SK-N-SH (cell line): ENCODE measurements at regions not wholly inside any gene's neighbourhood (a gene's known extent, or its start where the extent isn't known, plus 50 kb on each side); places are given as distances from the start of the nearest gene placed in this dataset.

Source experiments
- CTCF ChIA-PET: fragments of 300-600, 350-600 bp; formaldehyde crosslinking; extraction: SDS; loops from one replicate; lab custom pipeline; 2021; lab: Yijun Ruan, JAX
- POLR2A ChIA-PET: fragments of 350-600 bp; sonication (Branson Sonifier 250); formaldehyde crosslinking; extraction: SDS; loops from one replicate; lab custom pipeline; 2020; ENCODE audit warnings: antibody characterized with exemption, inconsistent platforms; lab: Yijun Ruan, JAX
- DNase-seq: peaks from one replicate; pipeline ENCODE4 v3.0.0; 2012
- H2AFZ ChIP-seq: fragments of 200-600 bp; sonication (generic); 2 replicates; pipeline ENCODE4 v1.8.1; 2016; ENCODE audit warnings: antibody characterized with exemption, mild to moderate bottlenecking, low read depth
- H3F3A ChIP-seq: fragments of 200-600 bp; sonication (generic); replicated peaks from 2 replicates; pipeline ENCODE3; 2016; ENCODE audit warnings: antibody characterized with exemption, mild to moderate bottlenecking; ENCODE audit not compliant: insufficient read depth
- H3K27ac ChIP-seq, 2 experiments: fragments of 200-500 bp in 1 of 2; fragments of 200-600 bp in 1 of 2; sonication (Bioruptor generic) in 1 of 2; sonication (generic), shearing (Covaris generic) in 1 of 2; 2 replicates each; pipeline versions ENCODE4 v1.5.1 to v1.6.1; 2014 to 2016; ENCODE audit warnings: low read depth in 2 of 2, inconsistent platforms in 1 of 2, low read length in 1 of 2, mild to moderate bottlenecking in 1 of 2, mixed read lengths in 1 of 2
- H3K27me3 ChIP-seq: fragments of 200-600 bp; sonication (generic), shearing (Covaris generic); 2 replicates; pipeline ENCODE4 v1.6.1; 2016; ENCODE audit warnings: mixed run types; ENCODE audit not compliant: insufficient read depth
- H3K36me3 ChIP-seq, 2 experiments: fragments of 200-500 bp in 1 of 2; fragments of 200-600 bp in 1 of 2; sonication (Bioruptor generic) in 1 of 2; sonication (generic) in 1 of 2; replicated peaks in 1 of 2; 2 replicates each; pipeline versions ENCODE3 to v1.5.1; 2014 to 2016; ENCODE audit warnings: low read length in 1 of 2, mild to moderate bottlenecking in 1 of 2; ENCODE audit not compliant: insufficient read depth in 2 of 2, control insufficient read depth in 1 of 2
- H3K4me1 ChIP-seq, 2 experiments: fragments of 200-500 bp in 1 of 2; fragments of 200-600 bp in 1 of 2; sonication (Bioruptor generic) in 1 of 2; sonication (generic), shearing (Covaris generic) in 1 of 2; 2 replicates each; pipeline versions ENCODE4 v1.5.1 to v1.6.1; 2014 to 2016; ENCODE audit warnings: low read depth in 1 of 2, low read length in 1 of 2, mixed run types in 1 of 2; ENCODE audit not compliant: insufficient read depth in 2 of 2, control insufficient read depth in 1 of 2
- H3K4me2 ChIP-seq: fragments of 200-600 bp; sonication (generic), shearing (Covaris generic); 2 replicates; pipeline ENCODE4 v1.6.1; 2017; ENCODE audit warnings: mixed run types
- H3K4me3 ChIP-seq, 2 experiments: fragments of 200-500 bp in 1 of 2; fragments of 200-600 bp in 1 of 2; sonication (Bioruptor generic) in 1 of 2; sonication (generic), shearing (Covaris generic) in 1 of 2; 2 replicates each; pipeline versions ENCODE4 v1.5.1 to v1.8.1; 2014 to 2016; ENCODE audit warnings: low read depth in 2 of 2, inconsistent platforms in 1 of 2, low read length in 1 of 2, mild to moderate bottlenecking in 1 of 2, mixed read lengths in 1 of 2, moderate library complexity in 1 of 2
- H3K79me2 ChIP-seq: fragments of 200-600 bp; sonication (generic); 2 replicates; pipeline ENCODE4 v1.8.1; 2017; ENCODE audit warnings: mild to moderate bottlenecking; ENCODE audit not compliant: insufficient read depth
- H3K9ac ChIP-seq: fragments of 200-600 bp; sonication (generic); 2 replicates; pipeline ENCODE4 v1.6.1; 2017; ENCODE audit warnings: mixed run types
- H3K9me2 ChIP-seq: fragments of 200-600 bp; sonication (generic); 2 replicates; pipeline ENCODE4 v1.6.1; 2017; ENCODE audit warnings: mixed run types
- H3K9me3 ChIP-seq: fragments of 200-600 bp; sonication (generic); 2 replicates; pipeline ENCODE4 v1.6.1; 2017; ENCODE audit warnings: mixed run types, mild to moderate bottlenecking, moderate library complexity
- H4K20me1 ChIP-seq: fragments of 200-600 bp; sonication (generic); 2 replicates; pipeline ENCODE4 v1.6.1; 2017; ENCODE audit warnings: mild to moderate bottlenecking, mixed run types; ENCODE audit not compliant: insufficient read depth
- CTCF ChIP-seq: fragments of 200-600 bp; sonication (generic); IDR thresholded peaks from 2 replicates; pipeline ENCODE4 v1.6.1; 2017; ENCODE audit warnings: antibody characterized with exemption, mild to moderate bottlenecking, moderate library complexity
- EP300 ChIP-seq, 2 experiments: IDR thresholded peaks; 2 replicates each; pipeline versions ENCODE4 v1.4.0 to v1.6.1; 2012; ENCODE audit warnings: borderline replicate concordance in 1 of 2, low read depth in 1 of 2, low read length in 1 of 2
- FOSL2 ChIP-seq: IDR thresholded peaks from 2 replicates; pipeline ENCODE4 v1.4.0; 2012; ENCODE audit warnings: low read depth, mild to moderate bottlenecking, moderate library complexity, borderline replicate concordance
- GABPA ChIP-seq: IDR thresholded peaks from 2 replicates; pipeline ENCODE4 v1.4.0; 2012; ENCODE audit warnings: low read depth, mild to moderate bottlenecking
- GATA2 ChIP-seq: sonication (generic); formaldehyde crosslinking; IDR thresholded peaks from 2 replicates; pipeline ENCODE4 v1.5.0; 2020; ENCODE audit warnings: mild to moderate bottlenecking, missing genetic modification reagents
- JUND ChIP-seq: IDR thresholded peaks from 2 replicates; pipeline ENCODE4 v1.4.0; 2012
- MXI1 ChIP-seq: IDR thresholded peaks from 2 replicates; pipeline ENCODE4 v1.6.1; 2012; ENCODE audit warnings: mild to moderate bottlenecking, low read depth, low read length, improper control_type of control experiment
- NFIC ChIP-seq: IDR thresholded peaks from 2 replicates; pipeline ENCODE4 v1.4.0; 2012; ENCODE audit warnings: borderline replicate concordance
- NRF1 ChIP-seq: IDR thresholded peaks from 2 replicates; pipeline ENCODE4 v1.6.1; 2012; ENCODE audit warnings: low read depth, mild to moderate bottlenecking, low read length
- RAD21 ChIP-seq: IDR thresholded peaks from 2 replicates; pipeline ENCODE4 v1.6.1; 2012; ENCODE audit warnings: mild to moderate bottlenecking, low read length
- REST ChIP-seq: IDR thresholded peaks from 2 replicates; pipeline ENCODE4 v1.6.1; 2012; ENCODE audit warnings: mild to moderate bottlenecking, low read depth, low read length, moderate library complexity
- RFX5 ChIP-seq: IDR thresholded peaks from 2 replicates; pipeline ENCODE4 v1.6.1; 2012; ENCODE audit warnings: mild to moderate bottlenecking, improper control_type of control experiment, low read length
- SIN3A ChIP-seq: IDR thresholded peaks from 2 replicates; pipeline ENCODE4 v1.6.1; 2012; ENCODE audit warnings: low read depth, mild to moderate bottlenecking, low read length, moderate library complexity, borderline replicate concordance
- SMC3 ChIP-seq: IDR thresholded peaks from 2 replicates; pipeline ENCODE4 v1.6.1; 2012; ENCODE audit warnings: low read depth, low read length, improper control_type of control experiment
- TAF1 ChIP-seq: IDR thresholded peaks from 2 replicates; pipeline ENCODE4 v1.6.1; 2012; ENCODE audit warnings: low read depth, mild to moderate bottlenecking, low read length, moderate library complexity, borderline replicate concordance
- TCF12 ChIP-seq: IDR thresholded peaks from 2 replicates; pipeline ENCODE4 v1.4.0; 2012
- YY1 ChIP-seq: IDR thresholded peaks from 2 replicates; pipeline ENCODE4 v1.4.0; 2012; ENCODE audit warnings: low read depth, mild to moderate bottlenecking
- ZBTB33 ChIP-seq: IDR thresholded peaks from 2 replicates; pipeline ENCODE4 v1.4.0; 2012; ENCODE audit warnings: low read depth, borderline replicate concordance
- WGBS: methylation state at CpG from one replicate; pipeline ENCODE4 v1.1.6; 2017; ENCODE audit warnings: low lambda C conversion rate; 5-methylcytosine and 5-hydroxymethylcytosine counted together

- TF ChIP-seq NFIC (no peak), JUND (no peak), TAF1 (no peak), ZBTB33 (no peak), YY1 (no peak)
Observed at GRCh38 chr2:239634769-239635168, 233.9 kb upstream of the HDAC4 start (continued).

GRCh38 chr2:239630618-239631286 lies 229.9 kb upstream of the HDAC4 start:
- Histone ChIP-seq H2AFZ (no peak overlapping the region), H4K20me1 (no peaks in the 10 kb centered on the region), H3K36me3 (no peaks in the 10 kb centered on the region), H3K9me2 (no peaks in the 10 kb centered on the region), H3K27me3 (no peaks in the 10 kb centered on the region), H3K4me3 (no peak overlapping the region), H3K4me1 (peaks cover 0 to 2% of the 10 kb centered on the region in 2 experiments; a peak in 1 of 4 replicates), H3K4me2 (no peak overlapping the region), H3K79me2 (no peaks in the 10 kb centered on the region), H3K9me3 (no peaks in the 10 kb centered on the region), H3F3A (no peaks in the 10 kb centered on the region), H3K9ac (no peak overlapping the region), H3K27ac (no peak overlapping the region)
- CTCF ChIA-PET = interaction anchor here (1.0 to 1.5 kb wide), 2 partner anchors 10 to 15 kb away, joined by 3 to 4 read pairs; no protein-coding TSS in a partner anchor
- POLR2A ChIA-PET = no interaction called here
- TF ChIP-seq NRF1 (no peak), NFIC (no peak), MXI1 (no peak), JUND (no peak), TCF12 (no peak), FOSL2 (no peak), GABPA (no peak), RFX5 (no peak), SIN3A (no peak), SMC3 (no peak), EP300 (IDR thresholded peaks at IDR 0.05; ENCODE audit: borderline replicate concordance in 1 of 2, low read depth in 1 of 2, low read length in 1 of 2) (no peak), CTCF (no peak), GATA2 (no peak), REST (no peak), RAD21 (no peak)
- WGBS = 18% methylated on average over 13 of the region's 13 CpGs
- no peak for DNase-seq
